ENCODE measurements at regions not wholly inside any gene's neighbourhood (a gene's known extent, or its start where the extent isn't known, plus 50 kb on each side); places are given as distances from the start of the nearest gene placed in this dataset.

- TF ChIP-seq CTCF (IDR thresholded peaks at IDR 0.05) = no peak
- TF ChIP-seq POLR2A (IDR thresholded peaks at IDR 0.05) = no peak
Measured at GRCh38 chr3:163552659-163552966, 1525.7 kb downstream of the SI start.
